ENCODE measurements at regions not wholly inside any gene's neighbourhood (a gene's known extent, or its start where the extent isn't known, plus 50 kb on each side); places are given as distances from the start of the nearest gene placed in this dataset.

- Histone ChIP-seq H3K27ac (no peak overlapping the region), H3K27me3 (replicated peaks) (no peaks in the 10 kb centered on the region), H3K36me3 (replicated peaks) (no peaks in the 10 kb centered on the region), H3K4me3 (ENCODE audit: low read depth, low read length) (no peak overlapping the region)
- no peak for TF ChIP-seq CTCF (IDR thresholded peaks at IDR 0.05; ENCODE audit: low read depth, low read length, missing control alignments)
- in situ Hi-C loops (cut with HindIII; ENCODE audit: low pct_ligation_motif_present, low sequenced_read_pairs) = no loop called here
- no peak for DNase-seq
Observed at GRCh38 chr6:119661628-119662027, 312.1 kb upstream of the MAN1A1 start.

- Histone ChIP-seq H3K36me3 (replicated peaks) (no peaks in the 10 kb centered on the region), H3K4me3 (ENCODE audit: low read depth, low read length) (no peak overlapping the region), H3K27me3 (replicated peaks) (no peaks in the 10 kb centered on the region), H3K27ac (no peak overlapping the region)
- in situ Hi-C loops (cut with HindIII; ENCODE audit: low pct_ligation_motif_present, low sequenced_read_pairs) = no loop called here
- no peak for TF ChIP-seq CTCF (IDR thresholded peaks at IDR 0.05; ENCODE audit: low read depth, low read length, missing control alignments)
- no peak for DNase-seq
Observed at GRCh38 chr6:119661078-119661477, 311.5 kb upstream of the MAN1A1 start.

GRCh38 chr6:119658917-119659316 lies 309.4 kb upstream of the MAN1A1 start:
- H3K27me3 ChIP-seq (replicated peaks) = no peaks in the 10 kb centered on the region
- H3K36me3 ChIP-seq (replicated peaks) = no peaks in the 10 kb centered on the region
- no peak overlapping the region for H3K4me3 ChIP-seq (ENCODE audit: low read depth, low read length)
- no peak for TF ChIP-seq CTCF (IDR thresholded peaks at IDR 0.05; ENCODE audit: low read depth, low read length, missing control alignments)
- in situ Hi-C loops (cut with HindIII; ENCODE audit: low pct_ligation_motif_present, low sequenced_read_pairs) = no loop called here
- no peak overlapping the region for H3K27ac ChIP-seq
- no peak for DNase-seq

GRCh38 chr6:119655124-119655523 lies 305.6 kb upstream of the MAN1A1 start:
- in situ Hi-C loops (cut with HindIII; ENCODE audit: low pct_ligation_motif_present, low sequenced_read_pairs) = no loop called here
- no peak overlapping the region for H3K4me3 ChIP-seq (ENCODE audit: low read depth, low read length)
- DNase-seq = no peak
- H3K27me3 ChIP-seq (replicated peaks) = no peaks in the 10 kb centered on the region
- H3K36me3 ChIP-seq (replicated peaks) = no peaks in the 10 kb centered on the region
- no peak for TF ChIP-seq CTCF (IDR thresholded peaks at IDR 0.05; ENCODE audit: low read depth, low read length, missing control alignments)
- H3K27ac ChIP-seq = no peak overlapping the region

GRCh38 chr6:119653329-119653728 lies 303.8 kb upstream of the MAN1A1 start:
- Histone ChIP-seq H3K4me3 (ENCODE audit: low read depth, low read length) (no peak overlapping the region), H3K36me3 (replicated peaks) (no peaks in the 10 kb centered on the region), H3K27ac (no peak overlapping the region), H3K27me3 (replicated peaks) (no peaks in the 10 kb centered on the region)
- in situ Hi-C loops (cut with HindIII; ENCODE audit: low pct_ligation_motif_present, low sequenced_read_pairs) = no loop called here
- no peak for DNase-seq
- no peak for TF ChIP-seq CTCF (IDR thresholded peaks at IDR 0.05; ENCODE audit: low read depth, low read length, missing control alignments)

- no peak for DNase-seq
- in situ Hi-C loops (cut with HindIII; ENCODE audit: low pct_ligation_motif_present, low sequenced_read_pairs) = no loop called here
- Histone ChIP-seq H3K36me3 (replicated peaks) (no peaks in the 10 kb centered on the region), H3K4me3 (ENCODE audit: low read depth, low read length) (no peak overlapping the region), H3K27ac (no peak overlapping the region), H3K27me3 (replicated peaks) (no peaks in the 10 kb centered on the region)
- TF ChIP-seq CTCF (IDR thresholded peaks at IDR 0.05; ENCODE audit: low read depth, low read length, missing control alignments) = no peak
Observed at GRCh38 chr6:119649531-119649930, 300.0 kb upstream of the MAN1A1 start.

Measured in brain microvascular endothelial cell (primary cell).